ENCODE measurements at regions not wholly inside any gene's neighbourhood (a gene's known extent, or its start where the extent isn't known, plus 50 kb on each side); places are given as distances from the start of the nearest gene placed in this dataset.

- intact Hi-C loops (cut with DNase I): no loop called here
- ATAC-seq: no peak
Observed at GRCh38 chr14:98689951-98690350, 582.0 kb downstream of the BCL11B start.

GRCh38 chr14:98692832-98693231 lies 579.2 kb downstream of the BCL11B start:
- intact Hi-C loops (cut with DNase I): no loop called here
- no peak for DNase-seq
- ATAC-seq: no peak

More at GRCh38 chr14:98689951-98690350, 582.0 kb downstream of the BCL11B start:
- DNase-seq: no peak

DNA sequence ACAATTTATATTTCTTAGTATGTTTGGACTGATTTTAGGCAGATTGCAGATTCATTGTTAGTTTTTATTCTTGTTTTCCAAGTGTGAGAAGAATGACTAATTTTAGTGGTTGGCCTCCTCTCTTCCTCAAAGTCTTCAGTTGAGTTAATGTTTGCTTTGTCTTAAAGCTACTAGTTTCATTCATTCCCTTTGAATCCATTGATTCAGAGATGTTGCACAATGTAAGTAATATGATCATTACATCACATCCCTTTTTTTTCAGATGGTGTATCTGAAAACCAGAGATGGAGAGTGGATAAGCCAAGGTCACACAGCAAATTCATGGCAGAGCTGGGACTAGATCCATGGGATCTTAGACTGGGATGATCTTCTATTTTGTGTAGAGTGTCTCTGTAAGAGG lies 577.5 kb downstream of the BCL11B start:
- no peak for ATAC-seq
- intact Hi-C loops (cut with DNase I): no loop called here
- no peak for DNase-seq

- ATAC-seq (no peak), DNase-seq (no peak)
- intact Hi-C loops (cut with DNase I): no loop called here
Observed at GRCh38 chr14:98695809-98696208, 576.2 kb downstream of the BCL11B start.

GRCh38 chr14:98698341-98698740 lies 573.7 kb downstream of the BCL11B start:
- intact Hi-C loops (cut with DNase I): no loop called here
- no peak for DNase-seq
- ATAC-seq: no peak

DNA sequence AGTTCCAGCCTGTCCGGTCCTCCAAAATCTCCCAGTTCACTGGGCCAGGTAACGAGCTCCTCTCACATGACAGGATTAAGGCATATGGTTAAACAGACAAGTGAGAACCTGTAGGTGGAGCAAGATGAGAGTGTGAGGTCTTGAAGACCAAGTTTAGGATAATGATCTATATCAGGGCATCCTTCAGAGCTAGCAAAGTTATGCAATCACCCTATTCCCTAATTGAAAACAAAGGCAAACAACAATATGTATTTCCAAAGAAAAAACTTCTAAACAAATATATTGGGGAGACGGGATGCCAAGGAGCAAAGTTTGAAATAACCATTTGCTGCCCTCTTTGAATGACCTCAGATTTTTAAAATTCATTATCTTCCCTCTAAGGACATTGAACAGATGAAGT lies 571.2 kb downstream of the BCL11B start:
- intact Hi-C loops (cut with DNase I): no loop called here
- DNase-seq (no peak), ATAC-seq (no peak)

- intact Hi-C loops (cut with DNase I): no loop called here
- no peak for ATAC-seq
- no peak for DNase-seq
Observed at GRCh38 chr14:98701377-98701776, 570.6 kb downstream of the BCL11B start.

GRCh38 chr14:98704441-98704840 lies 567.6 kb downstream of the BCL11B start:
- ATAC-seq (no peak), DNase-seq (no peak)
- intact Hi-C loops (cut with DNase I): no loop called here

DNA sequence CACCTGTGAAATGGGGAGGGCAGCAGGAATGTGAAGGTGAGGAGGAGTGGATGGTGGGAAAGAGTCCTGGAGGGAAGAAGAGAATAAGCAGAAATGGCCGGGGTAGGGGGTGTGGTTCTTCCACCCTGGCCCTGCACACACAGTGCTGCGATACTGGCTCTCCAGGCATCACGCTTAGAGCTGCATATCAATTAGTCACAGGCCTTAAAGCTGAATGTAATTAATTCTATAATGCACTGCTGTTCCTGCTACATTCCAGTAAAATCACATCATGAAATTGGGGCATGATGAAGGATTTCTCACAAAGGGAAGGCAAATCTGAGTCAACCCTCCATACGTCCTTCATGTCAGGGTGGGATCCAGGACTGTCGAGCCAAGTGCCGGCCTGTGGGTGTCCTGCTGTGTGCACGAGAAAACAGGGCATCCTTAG lies 566.1 kb downstream of the BCL11B start:
- DNase-seq: no peak
- ATAC-seq: no peak
- intact Hi-C loops (cut with DNase I): no loop called here

GRCh38 chr14:98707522-98707921 lies 564.5 kb downstream of the BCL11B start:
- intact Hi-C loops (cut with DNase I): no loop called here
- no peak for DNase-seq
- ATAC-seq: no peak

- ATAC-seq (no peak), DNase-seq (no peak)
- intact Hi-C loops (cut with DNase I): no loop called here
Observed at GRCh38 chr14:98708555-98708954, 563.4 kb downstream of the BCL11B start.

DNA sequence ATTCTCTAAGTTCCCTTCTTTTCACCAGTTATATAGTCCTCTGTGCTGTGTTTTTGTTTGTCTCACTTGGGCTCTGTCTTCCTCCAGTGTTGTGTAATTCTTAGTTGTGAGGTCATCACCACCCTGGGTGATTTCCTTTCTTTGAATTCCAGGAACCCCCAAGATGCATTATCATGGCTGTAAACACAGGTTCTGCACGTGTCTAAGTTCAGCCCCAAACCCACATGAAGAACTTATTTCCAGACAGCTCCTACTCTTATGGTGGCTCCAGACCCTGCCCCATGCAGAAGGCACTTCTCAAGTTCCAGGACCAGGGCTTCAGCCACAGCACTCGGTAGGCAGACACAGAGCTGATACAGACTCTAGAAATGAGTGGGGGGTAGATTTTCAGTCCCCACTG lies 560.5 kb downstream of the BCL11B start:
- intact Hi-C loops (cut with DNase I): no loop called here
- DNase-seq: no peak
- ATAC-seq: no peak

GRCh38 chr14:98714626-98715425 lies 557.2 kb downstream of the BCL11B start:
- no peak for ATAC-seq
- intact Hi-C loops (cut with DNase I): no loop called here

GRCh38 chr14:98716133-98716532 lies 555.9 kb downstream of the BCL11B start:
- DNase-seq: no peak
- intact Hi-C loops (cut with DNase I): no loop called here
- ATAC-seq: no peak

More at GRCh38 chr14:98714626-98715425, 557.2 kb downstream of the BCL11B start:
- DNase-seq: no peak

DNA sequence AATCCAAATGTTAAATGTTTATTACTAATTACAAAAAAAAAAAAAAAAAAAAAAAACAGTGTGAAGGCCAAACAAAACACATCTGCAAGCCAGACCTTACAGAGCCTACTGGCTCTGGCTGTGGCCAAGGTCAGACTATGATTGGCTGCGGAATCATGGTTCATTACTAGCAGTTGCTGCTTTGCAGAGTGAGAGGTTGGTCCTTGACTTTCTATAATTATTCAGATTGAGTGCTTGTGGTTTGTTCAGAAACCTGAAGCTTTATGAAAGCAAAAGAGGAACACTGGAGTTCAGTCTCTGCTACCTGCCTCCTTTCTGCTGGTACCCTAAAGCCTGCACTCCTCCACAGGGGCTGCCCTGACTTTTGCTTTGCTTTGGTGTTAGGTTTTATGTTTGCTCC lies 550.9 kb downstream of the BCL11B start:
- no peak for ATAC-seq
- intact Hi-C loops (cut with DNase I): no loop called here
- DNase-seq: no peak

DNA sequence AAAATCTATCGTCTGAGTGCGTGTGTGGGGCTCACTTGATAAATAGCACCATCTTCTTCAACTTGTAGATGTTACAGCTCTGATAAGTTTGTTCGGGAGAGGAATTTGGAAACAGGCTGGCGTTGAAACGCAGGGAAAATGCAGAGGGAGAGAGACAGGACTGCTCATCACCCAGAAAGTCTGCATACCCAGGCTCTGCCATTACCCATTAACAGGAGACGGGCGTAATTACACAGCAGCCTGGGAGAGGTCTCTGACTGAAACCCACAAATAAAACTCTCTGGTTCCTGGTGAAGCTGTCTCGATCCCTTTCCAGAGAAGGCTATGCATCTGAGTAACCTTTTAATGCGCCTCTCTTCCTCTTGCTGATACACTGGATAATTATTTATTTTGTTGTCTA lies 547.3 kb downstream of the BCL11B start:
- intact Hi-C loops (cut with DNase I): no loop called here

DNA sequence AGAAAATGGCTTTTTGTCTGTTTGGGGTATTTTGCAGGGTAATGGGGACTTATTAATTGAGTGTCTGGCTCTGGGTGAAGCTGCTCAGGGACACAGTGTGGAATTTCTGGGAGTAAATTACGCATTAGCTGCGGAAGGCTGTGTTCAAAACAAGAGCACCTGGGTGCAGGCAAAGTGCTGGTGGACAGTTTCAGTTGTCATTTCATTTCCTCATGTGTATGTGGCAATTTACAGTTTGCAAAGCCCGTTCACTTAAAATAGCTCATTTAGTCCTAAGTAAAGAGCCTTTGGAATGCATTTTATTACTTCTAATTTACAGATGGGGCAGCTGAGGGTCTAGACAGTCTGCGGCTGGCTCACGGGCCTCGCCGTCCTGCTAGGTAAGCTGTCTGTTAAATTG lies 546.8 kb downstream of the BCL11B start:
- ATAC-seq (no peak), DNase-seq (no peak)
- intact Hi-C loops (cut with DNase I): no loop called here

More for the DNA sequence above, 547.3 kb downstream of the BCL11B start:
- DNase-seq (no peak), ATAC-seq (no peak)

DNA sequence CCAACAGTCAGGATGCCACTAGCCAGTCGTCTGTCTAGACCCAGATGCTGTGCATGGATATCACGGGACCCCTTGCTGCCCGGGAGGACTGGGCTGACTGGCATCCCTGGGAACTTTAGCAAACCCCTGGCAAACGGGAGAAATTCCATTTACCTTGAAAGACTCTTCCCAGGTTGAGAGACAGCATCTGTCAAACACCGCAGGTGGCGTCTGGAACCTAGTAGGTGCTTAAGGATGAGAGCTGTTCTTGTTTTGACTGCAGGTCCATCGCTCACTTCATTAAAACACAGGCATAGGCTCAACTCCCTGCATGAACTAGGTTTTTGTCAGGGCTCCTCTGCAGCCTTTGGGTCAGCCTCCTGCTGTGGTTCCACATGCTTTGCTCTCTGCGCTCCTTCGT lies 546.3 kb downstream of the BCL11B start:
- ATAC-seq (no peak), DNase-seq (no peak)
- intact Hi-C loops (cut with DNase I): no loop called here

- DNase-seq (no peak), ATAC-seq (no peak)
- intact Hi-C loops (cut with DNase I): no loop called here
Observed at GRCh38 chr14:98726585-98727405, 545.2 kb downstream of the BCL11B start.

DNA sequence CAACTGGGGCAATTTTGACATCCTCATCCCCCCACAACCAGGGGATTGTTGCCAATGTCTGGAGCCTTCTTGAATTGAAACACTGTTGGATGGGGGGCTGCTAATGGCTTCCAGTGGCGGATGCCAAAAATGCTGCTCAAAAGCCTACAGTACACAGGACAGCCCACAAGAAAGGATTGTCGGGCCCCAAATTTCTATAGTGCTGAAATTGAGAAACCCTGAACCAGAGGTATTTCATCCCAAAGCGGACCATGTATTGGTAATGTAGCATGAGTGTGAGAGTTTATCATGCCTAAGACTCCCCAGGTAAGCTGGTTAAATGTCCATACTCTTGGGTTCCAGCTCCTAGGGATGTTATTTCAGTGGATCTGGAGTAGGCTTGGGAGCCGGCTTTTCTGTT lies 544.0 kb downstream of the BCL11B start:
- intact Hi-C loops (cut with DNase I): no loop called here
- ATAC-seq (no peak), DNase-seq (no peak)

DNA sequence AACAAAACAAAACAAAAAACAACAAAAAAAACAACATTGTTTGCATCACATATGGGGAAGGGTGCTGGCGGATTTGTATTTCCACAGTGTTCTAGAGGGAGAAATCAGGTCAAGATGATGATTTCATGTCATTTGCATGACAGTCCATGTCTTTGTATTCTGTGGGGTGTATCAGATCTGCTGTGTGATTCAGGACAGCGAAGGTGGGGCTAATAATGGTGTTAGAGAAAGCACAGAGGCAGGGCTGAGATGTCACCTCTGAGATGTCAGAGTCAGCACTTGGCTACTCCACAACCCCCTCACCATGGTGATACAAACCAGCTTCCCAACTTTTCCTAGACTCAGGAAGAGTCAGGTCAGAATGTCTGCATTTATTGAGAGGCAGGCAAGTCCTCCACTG lies 543.2 kb downstream of the BCL11B start:
- intact Hi-C loops (cut with DNase I): no loop called here
- DNase-seq: no peak
- no peak for ATAC-seq

Measured in left cardiac atrium (tissue), 4 donors.